ENCODE measurements at regions not wholly inside any gene's neighbourhood (a gene's known extent, or its start where the extent isn't known, plus 50 kb on each side); places are given as distances from the start of the nearest gene placed in this dataset.
"Not testable (repeated sequence)": the region's sequence is repeated elsewhere in the genome, so short reads cannot be mapped to it uniquely, and the experiment has no call there.

- TF ChIP-seq CTCF (IDR thresholded peaks at IDR 0.05; ENCODE audit: insufficient read depth, low read length, poor library complexity, severe bottlenecking); EZH2phosphoT487 (conservative IDR thresholded peaks at IDR 0.05; ENCODE audit: low read length): not testable (repeated sequence)
These were observed 92.9 kb upstream of the FAM90A1 start for GRCh38 chr12:8320251-8320730.
